Prostate gland (tissue), 2 donors: ENCODE measurements at regions not wholly inside any gene's neighbourhood (a gene's known extent, or its start where the extent isn't known, plus 50 kb on each side); places are given as distances from the start of the nearest gene placed in this dataset.
"Not testable (repeated sequence)": the region's sequence is repeated elsewhere in the genome, so short reads cannot be mapped to it uniquely, and the experiment has no call there.

Source experiments
- CTCF ChIP-seq, 4 experiments: fragments of 200-600 bp in 2 of 4; fragments of 450-650 bp in 2 of 4; sonication (generic) in 2 of 4; IDR thresholded peaks; 1 replicate in 3 of 4; 2 replicates in 1 of 4; pipeline ENCODE4 v1.5.1; 2016 to 2019; ENCODE audit warnings: antibody characterized with exemption in 4 of 4, mild to moderate bottlenecking in 2 of 4, moderate library complexity in 2 of 4
- POLR2A ChIP-seq: fragments of 450-650 bp; IDR thresholded peaks from one replicate; pipeline ENCODE4 v1.6.1; 2016; ENCODE audit warnings: antibody characterized with exemption, mild to moderate bottlenecking

- not testable (repeated sequence) for TF ChIP-seq POLR2A; CTCF (IDR thresholded peaks at IDR 0.05)
Observed at GRCh38 chr14:100431461-100431860, 108.3 kb downstream of the SLC25A47 start.
